ENCODE measurements at regions not wholly inside any gene's neighbourhood (a gene's known extent, or its start where the extent isn't known, plus 50 kb on each side); places are given as distances from the start of the nearest gene placed in this dataset.

- no peak for TF ChIP-seq ZBTB33 (CRISPR knock-in tag; IDR thresholded peaks at IDR 0.05)
- no peak for TF ChIP-seq HNRNPH1 (optimal IDR thresholded peaks at IDR 0.05; ENCODE audit: low read depth, low read length)
These were observed 241.2 kb downstream of the KBTBD8 start (continued) for GRCh38 chr3:67239353-67239752.

GRCh38 chr3:67241084-67241483 is 243.0 kb downstream of the KBTBD8 start:
- in situ Hi-C loops (cut with MboI): no loop called here
- BruUV-seq (replicated peaks): no TSS peak
- no peaks in the 10 kb centered on the region for H3K36me3 ChIP-seq (ENCODE audit: control insufficient read depth, insufficient read depth, low read length)

More at GRCh38 chr3:67241084-67241483, 243.0 kb downstream of the KBTBD8 start:
- ChIA-PET CTCF (ENCODE audit: low intra/inter-chr PET ratio) (no interaction called here), POLR2A (no interaction called here)
- no peaks in the 10 kb centered on the region for H3K9me3 ChIP-seq (replicated peaks; ENCODE audit: control insufficient read depth, insufficient read depth, low read depth, low read length)
- no peak for ATAC-seq
- no peak overlapping the region for H2AFZ ChIP-seq (ENCODE audit: low read depth, low read length)
- WGBS (ENCODE audit: insufficient coverage, low coverage, missing lambda C conversion rate): 0% methylated on average over 3 of the region's 4 CpGs
- H3K4me1 ChIP-seq (replicated peaks in 1 of 2; ENCODE audit: control insufficient read depth in 2 of 2, insufficient read depth in 2 of 2, low read length in 2 of 2): no peaks in the 10 kb centered on the region
- H3K9ac ChIP-seq (ENCODE audit: insufficient read depth in 1 of 2, low read depth in 2 of 2, low read length in 2 of 2): no peak overlapping the region
- H4K20me1 ChIP-seq (replicated peaks; ENCODE audit: control insufficient read depth, insufficient read depth, low read length): no peaks in the 10 kb centered on the region
- FAIRE-seq: no peak
- DNase-seq (ENCODE audit: extremely low read depth in 1 of 4, low spot score in 3 of 4): no peak
- intact Hi-C loops (cut with micrococcal nuclease): no loop called here
- no peak overlapping the region for H3K4me2 ChIP-seq (ENCODE audit: insufficient read depth, low read length)
- H3K4me3 ChIP-seq: no peak overlapping the region
- no peaks in the 10 kb centered on the region for H3K9me1 ChIP-seq (ENCODE audit: control insufficient read depth, insufficient read depth, low read length)
- TF ChIP-seq RHOXF2B (CRISPR knock-in tag; conservative IDR thresholded peaks at IDR 0.05): no peak
- H3K79me2 ChIP-seq (ENCODE audit: control insufficient read depth, insufficient read depth, low read length): no peaks in the 10 kb centered on the region
- H3K27ac ChIP-seq (ENCODE audit: extremely low read depth, low read depth, low read length): no peak overlapping the region
- H3K27me3 ChIP-seq (ENCODE audit: control insufficient read depth in 2 of 2, insufficient read depth in 2 of 2, low read length in 2 of 2): no peaks in the 10 kb centered on the region
